ENCODE measurements at regions not wholly inside any gene's neighbourhood (a gene's known extent, or its start where the extent isn't known, plus 50 kb on each side); places are given as distances from the start of the nearest gene placed in this dataset.

DNA sequence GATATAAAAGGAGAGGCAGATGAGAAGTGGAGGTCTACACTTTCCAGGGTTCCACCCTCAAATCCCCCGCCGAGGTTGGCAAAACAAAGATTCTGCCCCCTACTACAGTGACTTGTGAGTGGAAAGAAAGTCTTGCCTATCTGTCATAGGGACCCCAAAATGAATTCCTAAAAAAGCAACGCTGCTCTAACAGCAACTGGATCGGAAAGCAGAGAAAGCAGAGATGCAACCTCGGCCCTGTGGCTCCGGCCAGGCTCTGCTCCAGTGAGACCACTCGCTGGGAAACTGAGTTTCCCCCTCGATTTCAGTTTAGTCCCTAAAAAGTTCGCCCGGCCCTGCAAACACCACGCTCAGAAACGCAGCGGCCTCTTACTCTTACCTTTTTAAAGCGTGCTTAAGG, 297.9 kb upstream of the NFE2L3 start:
- WGBS (ENCODE audit: missing lambda C conversion rate), result 27% methylated on average over 14 of the region's 14 CpGs
- no peak for ATAC-seq
- Histone ChIP-seq H3K4me1 (peaks cover 27% of the 10 kb centered on the region), H3K9me3 (no peaks in the 10 kb centered on the region), H3K27ac (no peak overlapping the region), H3K4me2 (peak overlapping the region; percentile 74), H3K4me3 (no peak overlapping the region)
- no peak for DNase-seq (ENCODE audit: low read depth in 1 of 2, low spot score in 1 of 2)
- POLR2A ChIA-PET, result no interaction called here
- no peak for FAIRE-seq
- TF ChIP-seq POLR2A (IDR thresholded peaks at IDR 0.05; ENCODE audit: low read length), result no peak
- no peak for TF ChIP-seq HEYL (CRISPR knock-in tag; IDR thresholded peaks at IDR 0.05)
- TF ChIP-seq GATA3 (IDR thresholded peaks at IDR 0.05; ENCODE audit: borderline replicate concordance), result no peak
- TF ChIP-seq POLR2AphosphoS2 (conservative IDR thresholded peaks at IDR 0.05; ENCODE audit: low read length), result no peak
- CTCF ChIA-PET, result interaction anchor here (0.7 to 2.6 kb wide), 15 partner anchors 9 to 603 kb away, joined by 3 to 18 read pairs (median 4); no protein-coding TSS in a partner anchor

DNA sequence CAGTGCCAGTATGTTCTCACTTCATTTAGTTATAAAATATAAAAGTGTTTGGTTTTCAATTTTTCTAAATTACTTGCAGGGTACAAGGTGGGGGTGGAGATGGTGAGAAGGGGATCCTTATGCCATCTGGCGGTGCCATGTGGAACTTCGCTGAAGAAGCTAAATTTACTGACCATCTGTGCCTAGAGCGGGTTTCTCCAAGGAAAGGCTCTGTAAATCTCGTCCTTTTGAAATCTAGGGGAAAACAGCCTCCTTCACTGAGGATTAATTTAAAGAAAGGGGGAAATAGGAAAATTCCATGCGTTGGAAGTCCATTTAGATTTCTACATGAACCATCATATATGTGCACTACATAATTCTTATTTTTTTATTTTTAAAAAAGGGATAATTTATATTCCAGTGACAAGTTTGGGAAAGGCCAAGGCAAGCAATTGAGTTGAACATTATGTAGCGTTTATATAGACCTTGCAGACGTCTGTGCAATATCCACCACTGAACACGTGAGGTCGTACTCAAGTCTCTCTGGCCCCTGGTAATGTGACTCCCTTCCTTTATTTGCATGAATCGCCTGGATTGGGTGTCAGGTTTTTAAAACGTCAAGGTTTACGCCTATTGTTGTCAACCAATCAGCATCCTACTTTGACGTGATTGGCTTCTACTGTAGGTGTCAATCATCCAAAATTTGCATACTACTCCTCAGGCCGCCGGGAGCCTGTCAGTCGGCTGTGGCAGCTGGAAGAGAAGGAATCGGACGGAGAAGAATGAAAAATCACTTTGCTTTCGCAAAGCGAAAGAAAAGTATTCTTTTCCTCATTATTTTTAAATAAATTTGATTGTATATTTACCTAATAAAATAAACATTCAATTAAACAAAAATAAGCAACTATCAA, 297.1 kb upstream of the NFE2L3 start:
- POLR2A ChIA-PET, result no interaction called here
- TF ChIP-seq HOXB13 (CRISPR knock-in tag; IDR thresholded peaks at IDR 0.05; ENCODE audit: low read depth), result no peak
- peak; percentile 40; the same call in 1 of the 2 replicates for TF ChIP-seq RFX5 (IDR thresholded peaks at IDR 0.05)
- TF ChIP-seq NFE2L2 (conservative IDR thresholded peaks at IDR 0.05; ENCODE audit: low read length), result no peak
- no peak for TF ChIP-seq RNF2 (IDR thresholded peaks at IDR 0.05; ENCODE audit: borderline replicate concordance, low read depth)
- TF ChIP-seq CHD2 (IDR thresholded peaks at IDR 0.05; ENCODE audit: low read length, partially characterized antibody), result no peak
- TF ChIP-seq POLR2AphosphoS2 (conservative IDR thresholded peaks at IDR 0.05; ENCODE audit: low read length), result no peak
- TF ChIP-seq BCL3 (IDR thresholded peaks at IDR 0.05), result no peak
- TF ChIP-seq, protein P1, sequence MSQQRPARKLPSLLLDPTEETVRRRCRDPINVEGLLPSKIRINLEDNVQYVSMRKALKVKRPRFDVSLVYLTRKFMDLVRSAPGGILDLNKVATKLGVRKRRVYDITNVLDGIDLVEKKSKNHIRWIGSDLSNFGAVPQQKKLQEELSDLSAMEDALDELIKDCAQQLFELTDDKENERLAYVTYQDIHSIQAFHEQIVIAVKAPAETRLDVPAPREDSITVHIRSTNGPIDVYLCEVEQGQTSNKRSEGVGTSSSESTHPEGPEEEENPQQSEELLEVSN (IDR thresholded peaks at IDR 0.05; ENCODE audit: borderline replicate concordance, low read depth), result no peak
- TF ChIP-seq, protein P2, sequence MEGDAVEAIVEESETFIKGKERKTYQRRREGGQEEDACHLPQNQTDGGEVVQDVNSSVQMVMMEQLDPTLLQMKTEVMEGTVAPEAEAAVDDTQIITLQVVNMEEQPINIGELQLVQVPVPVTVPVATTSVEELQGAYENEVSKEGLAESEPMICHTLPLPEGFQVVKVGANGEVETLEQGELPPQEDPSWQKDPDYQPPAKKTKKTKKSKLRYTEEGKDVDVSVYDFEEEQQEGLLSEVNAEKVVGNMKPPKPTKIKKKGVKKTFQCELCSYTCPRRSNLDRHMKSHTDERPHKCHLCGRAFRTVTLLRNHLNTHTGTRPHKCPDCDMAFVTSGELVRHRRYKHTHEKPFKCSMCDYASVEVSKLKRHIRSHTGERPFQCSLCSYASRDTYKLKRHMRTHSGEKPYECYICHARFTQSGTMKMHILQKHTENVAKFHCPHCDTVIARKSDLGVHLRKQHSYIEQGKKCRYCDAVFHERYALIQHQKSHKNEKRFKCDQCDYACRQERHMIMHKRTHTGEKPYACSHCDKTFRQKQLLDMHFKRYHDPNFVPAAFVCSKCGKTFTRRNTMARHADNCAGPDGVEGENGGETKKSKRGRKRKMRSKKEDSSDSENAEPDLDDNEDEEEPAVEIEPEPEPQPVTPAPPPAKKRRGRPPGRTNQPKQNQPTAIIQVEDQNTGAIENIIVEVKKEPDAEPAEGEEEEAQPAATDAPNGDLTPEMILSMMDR (IDR thresholded peaks at IDR 0.05), result peak; percentile 76
- no peak for TF ChIP-seq KDM1A (IDR thresholded peaks at IDR 0.05; ENCODE audit: low read depth)
- TF ChIP-seq HDAC2 (IDR thresholded peaks at IDR 0.05), result no peak
- TF ChIP-seq EHF (CRISPR knock-in tag; IDR thresholded peaks at IDR 0.05), result no peak
- no peak for TF ChIP-seq SREBF2 (IDR thresholded peaks at IDR 0.05)
- TF ChIP-seq RARB (CRISPR knock-in tag; IDR thresholded peaks at IDR 0.05), result no peak
- TF ChIP-seq, protein P3, sequence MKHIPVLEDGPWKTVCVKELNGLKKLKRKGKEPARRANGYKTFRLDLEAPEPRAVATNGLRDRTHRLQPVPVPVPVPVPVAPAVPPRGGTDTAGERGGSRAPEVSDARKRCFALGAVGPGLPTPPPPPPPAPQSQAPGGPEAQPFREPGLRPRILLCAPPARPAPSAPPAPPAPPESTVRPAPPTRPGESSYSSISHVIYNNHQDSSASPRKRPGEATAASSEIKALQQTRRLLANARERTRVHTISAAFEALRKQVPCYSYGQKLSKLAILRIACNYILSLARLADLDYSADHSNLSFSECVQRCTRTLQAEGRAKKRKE (CRISPR knock-in tag; IDR thresholded peaks at IDR 0.05; ENCODE audit: low read depth), result no peak
- TF ChIP-seq RAD21 (conservative IDR thresholded peaks at IDR 0.05 in 1 of 2, IDR thresholded peaks at IDR 0.05 in 1 of 2), result peak; percentile 36 to 39; a peak in 2 of 5 replicates
- TF ChIP-seq MAZ (IDR thresholded peaks at IDR 0.05; ENCODE audit: borderline replicate concordance, low read depth, low read length), result no peak
- TF ChIP-seq ZSCAN20 (CRISPR knock-in tag; IDR thresholded peaks at IDR 0.05), result no peak
- TF ChIP-seq, protein P4, sequence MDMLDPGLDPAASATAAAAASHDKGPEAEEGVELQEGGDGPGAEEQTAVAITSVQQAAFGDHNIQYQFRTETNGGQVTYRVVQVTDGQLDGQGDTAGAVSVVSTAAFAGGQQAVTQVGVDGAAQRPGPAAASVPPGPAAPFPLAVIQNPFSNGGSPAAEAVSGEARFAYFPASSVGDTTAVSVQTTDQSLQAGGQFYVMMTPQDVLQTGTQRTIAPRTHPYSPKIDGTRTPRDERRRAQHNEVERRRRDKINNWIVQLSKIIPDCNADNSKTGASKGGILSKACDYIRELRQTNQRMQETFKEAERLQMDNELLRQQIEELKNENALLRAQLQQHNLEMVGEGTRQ (IDR thresholded peaks at IDR 0.05), result peak; percentile 80
- TF ChIP-seq, protein P5, sequence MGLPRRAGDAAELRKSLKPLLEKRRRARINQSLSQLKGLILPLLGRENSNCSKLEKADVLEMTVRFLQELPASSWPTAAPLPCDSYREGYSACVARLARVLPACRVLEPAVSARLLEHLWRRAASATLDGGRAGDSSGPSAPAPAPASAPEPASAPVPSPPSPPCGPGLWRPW (IDR thresholded peaks at IDR 0.05), result no peak
- TF ChIP-seq SMC3 (IDR thresholded peaks at IDR 0.05), result peak; percentile 67
- no peak for TF ChIP-seq TFCP2L1 (CRISPR knock-in tag; IDR thresholded peaks at IDR 0.05)
- no peak for TF ChIP-seq KDM5A (IDR thresholded peaks at IDR 0.05)
- no peak for TF ChIP-seq EP300 (IDR thresholded peaks at IDR 0.05)
- TF ChIP-seq CBX2 (IDR thresholded peaks at IDR 0.05; ENCODE audit: borderline replicate concordance, low read depth), result no peak
- no peak for TF ChIP-seq ZC3H11A (IDR thresholded peaks at IDR 0.05)
- TF ChIP-seq RCOR1 (IDR thresholded peaks at IDR 0.05; ENCODE audit: low read depth, low read length), result no peak
- no peak for TF ChIP-seq HEYL (CRISPR knock-in tag; IDR thresholded peaks at IDR 0.05)
- no peak for TF ChIP-seq ESRRA (IDR thresholded peaks at IDR 0.05; ENCODE audit: borderline replicate concordance, low read length)
- no peak for TF ChIP-seq FOSL2 (IDR thresholded peaks at IDR 0.05)
- no peak for TF ChIP-seq FOSL2 (CRISPR knock-in tag; IDR thresholded peaks at IDR 0.05)

More for the DNA sequence above, 297.1 kb upstream of the NFE2L3 start:
- Histone ChIP-seq H3K4me3 (peak overlapping the region; percentile 21; the same call in 1 of the 3 replicates), H3K9me3 (no peaks in the 10 kb centered on the region), H3K4me2 (peak overlapping the region; percentile 74), H3K4me1 (peaks cover 21% of the 10 kb centered on the region), H3K27ac (peak overlapping the region; percentile 4 to 29; a peak in 3 of 6 replicates)
- DNase-seq (ENCODE audit: low read depth in 1 of 2, low spot score in 1 of 2) (peak; percentile 89 to 98), FAIRE-seq (peak; percentile 68), ATAC-seq (peak; percentile 60 to 76)
- CTCF ChIA-PET, result interaction anchor here (0.5 to 2.6 kb wide), 19 partner anchors 10 to 604 kb away, joined by 3 to 18 read pairs (median 4); no protein-coding TSS in a partner anchor
- 1% methylated on average over 20 of the region's 20 CpGs for WGBS (ENCODE audit: missing lambda C conversion rate)

Data from A549 (cell line).